WTC11 (cell line): ENCODE measurements at regions not wholly inside any gene's neighbourhood (a gene's known extent, or its start where the extent isn't known, plus 50 kb on each side); places are given as distances from the start of the nearest gene placed in this dataset.

Source experiments
- ATAC-seq: fragments of 200-7000 bp; cut with Tn5 transposase; 2 replicates; pipeline ENCODE4 v1.10.0; 2021; ENCODE audit warnings: mild to moderate bottlenecking, moderate library complexity
- CTCF ChIA-PET: fragments of 300-600 bp; sonication (Branson Sonifier 250); formaldehyde crosslinking; loops from one replicate; lab custom pipeline; 2021; ENCODE audit warnings: antibody characterized with exemption; lab: Charles Lee
- POLR2A ChIA-PET: fragments of 350-600 bp; sonication (Branson Sonifier 250); formaldehyde crosslinking; loops from one replicate; lab custom pipeline; 2021; ENCODE audit warnings: antibody characterized with exemption; lab: Charles Lee
- DNase-seq: peaks from one replicate; pipeline ENCODE4 v3.0.0; 2021; ENCODE audit warnings: low spot score
- H3K27ac Mint-ChIP-seq: 2 replicates; pipeline ENCODE4 v1.8.0; 2021; ENCODE audit warnings: mixed read lengths
- H3K27me3 Mint-ChIP-seq: 2 replicates; pipeline ENCODE4 v1.8.0; 2021; ENCODE audit warnings: low read depth, mild to moderate bottlenecking, moderate library complexity, mixed read lengths
- H3K36me3 Mint-ChIP-seq: 2 replicates; pipeline ENCODE4 v1.8.0; 2021; ENCODE audit warnings: mixed read lengths
- H3K4me1 Mint-ChIP-seq: 2 replicates; pipeline ENCODE4 v1.8.0; 2022; ENCODE audit warnings: mixed read lengths
- H3K4me3 Mint-ChIP-seq: 2 replicates; pipeline ENCODE4 v1.8.0; 2021; ENCODE audit warnings: mild to moderate bottlenecking, moderate library complexity, mixed read lengths
- H3K9me3 Mint-ChIP-seq: 2 replicates; pipeline ENCODE4 v1.8.0; 2021; ENCODE audit warnings: mixed read lengths
- ATF1 ChIP-seq: sonication (generic); formaldehyde crosslinking; IDR thresholded peaks from 2 replicates; pipeline ENCODE4 v1.8.1; 2023; ENCODE audit warnings: mild to moderate bottlenecking, moderate library complexity, missing genetic modification reagents
- CREB1 ChIP-seq: sonication (generic); formaldehyde crosslinking; IDR thresholded peaks from 2 replicates; pipeline ENCODE4 v1.8.0; 2023; ENCODE audit warnings: mild to moderate bottlenecking, missing genetic modification reagents
- EMX1 ChIP-seq: fragments of 250-450 bp; sonication (Bioruptor Pico); IDR thresholded peaks from 2 replicates; pipeline ENCODE4 v1.8.0; 2021; ENCODE audit warnings: mild to moderate bottlenecking
- ESRRA ChIP-seq: sonication (generic); formaldehyde crosslinking; IDR thresholded peaks from 2 replicates; pipeline ENCODE4 v1.8.1; 2022; ENCODE audit warnings: mild to moderate bottlenecking, missing genetic modification reagents, borderline replicate concordance
- ETV6 ChIP-seq: sonication (generic); formaldehyde crosslinking; IDR thresholded peaks from 2 replicates; pipeline ENCODE4 v1.8.1; 2022; ENCODE audit warnings: mild to moderate bottlenecking, missing genetic modification reagents
- FOXP1 ChIP-seq: sonication (generic); formaldehyde crosslinking; IDR thresholded peaks from 2 replicates; pipeline ENCODE4 v1.8.0; 2022; ENCODE audit warnings: missing genetic modification reagents, mild to moderate bottlenecking, moderate library complexity, borderline replicate concordance
- GTF2I ChIP-seq: fragments of 250-450 bp; sonication (Bioruptor Pico); conservative IDR thresholded peaks from 2 replicates; pipeline ENCODE4 v1.4.0; 2021; ENCODE audit warnings: mild to moderate bottlenecking
- NFATC4 ChIP-seq: fragments of 250-450 bp; sonication (Bioruptor Pico); IDR thresholded peaks from 2 replicates; pipeline ENCODE4 v1.9.0; 2021; ENCODE audit warnings: mild to moderate bottlenecking
- OVOL2 ChIP-seq: fragments of 250-450 bp; sonication (Bioruptor Pico); IDR thresholded peaks from 2 replicates; pipeline ENCODE4 v1.9.0; 2021; ENCODE audit warnings: mild to moderate bottlenecking, borderline replicate concordance
- SMAD3 ChIP-seq: sonication (generic); formaldehyde crosslinking; IDR thresholded peaks from 2 replicates; pipeline ENCODE4 v1.8.0; 2022; ENCODE audit warnings: missing genetic modification reagents, mild to moderate bottlenecking, borderline replicate concordance
- SOX15 ChIP-seq: fragments of 250-450 bp; sonication (Bioruptor Pico); IDR thresholded peaks from 2 replicates; pipeline ENCODE4 v1.9.0; 2021; ENCODE audit warnings: mild to moderate bottlenecking
- TEAD1 ChIP-seq: sonication (generic); formaldehyde crosslinking; IDR thresholded peaks from 2 replicates; pipeline ENCODE4 v1.8.0; 2022; ENCODE audit warnings: mild to moderate bottlenecking, missing genetic modification reagents
- ZNF396 ChIP-seq: fragments of 250-450 bp; sonication (Bioruptor Pico); IDR thresholded peaks from 2 replicates; pipeline ENCODE4 v1.8.0; 2021; ENCODE audit warnings: mild to moderate bottlenecking, moderate library complexity, borderline replicate concordance
- TF ChIP-seq, protein P1 (sequence below): sonication (generic); formaldehyde crosslinking; IDR thresholded peaks from 2 replicates; pipeline ENCODE4 v1.8.1; 2023; ENCODE audit warnings: mild to moderate bottlenecking, missing genetic modification reagents
- TF ChIP-seq, protein P2 (sequence below): sonication (generic); formaldehyde crosslinking; IDR thresholded peaks from 2 replicates; pipeline ENCODE4 v1.8.1; 2023; ENCODE audit warnings: mild to moderate bottlenecking, missing genetic modification reagents, borderline replicate concordance
- TF ChIP-seq, protein P3 (sequence below): fragments of 200-600 bp; IDR thresholded peaks from 2 replicates; pipeline ENCODE4 v1.8.0; 2022; ENCODE audit warnings: antibody characterized with exemption
- TF ChIP-seq, protein P4 (sequence below): sonication (generic); formaldehyde crosslinking; IDR thresholded peaks from 2 replicates; pipeline ENCODE4 v1.8.1; 2023; ENCODE audit warnings: mild to moderate bottlenecking, missing genetic modification reagents, moderate library complexity
- TF ChIP-seq, protein P5 (sequence below): sonication (generic); formaldehyde crosslinking; conservative IDR thresholded peaks from 2 replicates; pipeline ENCODE4 v1.8.1; 2022; ENCODE audit warnings: mild to moderate bottlenecking, missing genetic modification reagents
- TF ChIP-seq, protein P6 (sequence below): sonication (generic); formaldehyde crosslinking; IDR thresholded peaks from 2 replicates; pipeline ENCODE4 v1.8.1; 2022; ENCODE audit warnings: low read depth, mild to moderate bottlenecking, moderate library complexity, missing genetic modification reagents, borderline replicate concordance
- TF ChIP-seq, protein P7 (sequence below): fragments of 250-450 bp; sonication (Bioruptor Pico); IDR thresholded peaks from 2 replicates; pipeline ENCODE4 v2.1.2; 2022; ENCODE audit warnings: mild to moderate bottlenecking, moderate library complexity
- TF ChIP-seq, protein P8 (sequence below): sonication (generic); formaldehyde crosslinking; IDR thresholded peaks from 2 replicates; pipeline ENCODE4 v1.8.0; 2022; ENCODE audit warnings: mild to moderate bottlenecking, missing genetic modification reagents
- TF ChIP-seq, protein P9 (sequence below): sonication (generic); formaldehyde crosslinking; IDR thresholded peaks from 2 replicates; pipeline ENCODE4 v1.8.1; 2023; ENCODE audit warnings: mild to moderate bottlenecking, moderate library complexity, missing genetic modification reagents

DNA sequence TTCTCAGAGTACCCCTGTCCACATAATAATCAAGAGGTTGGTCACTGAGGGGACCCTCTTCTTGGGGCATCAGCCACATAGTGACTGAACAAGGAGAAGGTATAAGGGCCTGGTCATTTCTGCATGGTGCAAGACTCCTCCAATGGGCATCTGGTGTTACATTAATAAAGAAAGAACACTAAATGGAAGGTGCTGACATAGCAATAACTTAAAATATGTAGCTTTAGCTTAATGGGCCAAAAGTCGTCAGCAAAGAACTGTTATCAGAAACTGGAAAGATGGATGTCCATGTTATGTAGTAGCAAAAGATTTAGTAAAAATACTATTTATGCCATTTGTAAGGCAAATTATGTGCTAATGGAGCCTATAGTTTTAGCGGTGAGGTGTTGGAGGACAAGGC, 916.5 kb upstream of the SOX11 start (continued):
- TF ChIP-seq, protein P1, sequence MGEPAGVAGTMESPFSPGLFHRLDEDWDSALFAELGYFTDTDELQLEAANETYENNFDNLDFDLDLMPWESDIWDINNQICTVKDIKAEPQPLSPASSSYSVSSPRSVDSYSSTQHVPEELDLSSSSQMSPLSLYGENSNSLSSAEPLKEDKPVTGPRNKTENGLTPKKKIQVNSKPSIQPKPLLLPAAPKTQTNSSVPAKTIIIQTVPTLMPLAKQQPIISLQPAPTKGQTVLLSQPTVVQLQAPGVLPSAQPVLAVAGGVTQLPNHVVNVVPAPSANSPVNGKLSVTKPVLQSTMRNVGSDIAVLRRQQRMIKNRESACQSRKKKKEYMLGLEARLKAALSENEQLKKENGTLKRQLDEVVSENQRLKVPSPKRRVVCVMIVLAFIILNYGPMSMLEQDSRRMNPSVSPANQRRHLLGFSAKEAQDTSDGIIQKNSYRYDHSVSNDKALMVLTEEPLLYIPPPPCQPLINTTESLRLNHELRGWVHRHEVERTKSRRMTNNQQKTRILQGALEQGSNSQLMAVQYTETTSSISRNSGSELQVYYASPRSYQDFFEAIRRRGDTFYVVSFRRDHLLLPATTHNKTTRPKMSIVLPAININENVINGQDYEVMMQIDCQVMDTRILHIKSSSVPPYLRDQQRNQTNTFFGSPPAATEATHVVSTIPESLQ: no peak
- no peak for TF ChIP-seq OVOL2 (CRISPR knock-in tag)
- TF ChIP-seq TEAD1 (CRISPR knock-in tag): no peak
- TF ChIP-seq SMAD3 (CRISPR knock-in tag): no peak

DNA sequence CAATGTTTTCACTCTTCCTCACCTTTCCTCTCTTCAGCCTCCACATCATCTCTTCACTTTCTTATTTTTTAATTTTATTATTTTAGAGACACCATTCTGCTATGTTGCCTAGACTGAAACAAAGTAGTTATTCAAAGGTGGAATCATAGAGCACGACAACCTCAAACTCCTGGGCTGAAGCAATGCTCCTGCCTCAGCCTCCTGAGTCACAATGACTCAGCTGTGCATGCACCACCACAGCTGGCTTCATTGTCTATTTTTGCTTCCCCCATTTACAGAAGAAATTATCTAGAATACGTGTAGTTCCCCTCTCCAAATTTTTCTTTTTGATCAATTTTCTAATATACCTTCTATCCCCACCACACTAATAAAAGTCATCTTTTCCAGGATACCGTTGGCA, 911.5 kb upstream of the SOX11 start:
- DNase-seq (no peak), ATAC-seq (no peak)
- no peaks in the 10 kb centered on the region; the same call in 1 of the 2 replicates for H3K27me3 Mint-ChIP-seq
- H3K4me1 Mint-ChIP-seq: no peaks in the 10 kb centered on the region
- TF ChIP-seq, protein P2, sequence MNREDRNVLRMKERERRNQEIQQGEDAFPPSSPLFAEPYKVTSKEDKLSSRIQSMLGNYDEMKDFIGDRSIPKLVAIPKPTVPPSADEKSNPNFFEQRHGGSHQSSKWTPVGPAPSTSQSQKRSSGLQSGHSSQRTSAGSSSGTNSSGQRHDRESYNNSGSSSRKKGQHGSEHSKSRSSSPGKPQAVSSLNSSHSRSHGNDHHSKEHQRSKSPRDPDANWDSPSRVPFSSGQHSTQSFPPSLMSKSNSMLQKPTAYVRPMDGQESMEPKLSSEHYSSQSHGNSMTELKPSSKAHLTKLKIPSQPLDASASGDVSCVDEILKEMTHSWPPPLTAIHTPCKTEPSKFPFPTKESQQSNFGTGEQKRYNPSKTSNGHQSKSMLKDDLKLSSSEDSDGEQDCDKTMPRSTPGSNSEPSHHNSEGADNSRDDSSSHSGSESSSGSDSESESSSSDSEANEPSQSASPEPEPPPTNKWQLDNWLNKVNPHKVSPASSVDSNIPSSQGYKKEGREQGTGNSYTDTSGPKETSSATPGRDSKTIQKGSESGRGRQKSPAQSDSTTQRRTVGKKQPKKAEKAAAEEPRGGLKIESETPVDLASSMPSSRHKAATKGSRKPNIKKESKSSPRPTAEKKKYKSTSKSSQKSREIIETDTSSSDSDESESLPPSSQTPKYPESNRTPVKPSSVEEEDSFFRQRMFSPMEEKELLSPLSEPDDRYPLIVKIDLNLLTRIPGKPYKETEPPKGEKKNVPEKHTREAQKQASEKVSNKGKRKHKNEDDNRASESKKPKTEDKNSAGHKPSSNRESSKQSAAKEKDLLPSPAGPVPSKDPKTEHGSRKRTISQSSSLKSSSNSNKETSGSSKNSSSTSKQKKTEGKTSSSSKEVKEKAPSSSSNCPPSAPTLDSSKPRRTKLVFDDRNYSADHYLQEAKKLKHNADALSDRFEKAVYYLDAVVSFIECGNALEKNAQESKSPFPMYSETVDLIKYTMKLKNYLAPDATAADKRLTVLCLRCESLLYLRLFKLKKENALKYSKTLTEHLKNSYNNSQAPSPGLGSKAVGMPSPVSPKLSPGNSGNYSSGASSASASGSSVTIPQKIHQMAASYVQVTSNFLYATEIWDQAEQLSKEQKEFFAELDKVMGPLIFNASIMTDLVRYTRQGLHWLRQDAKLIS (CRISPR knock-in tag): no peak
- TF ChIP-seq ESRRA (CRISPR knock-in tag): no peak
- TF ChIP-seq NFATC4 (CRISPR knock-in tag): no peak
- TF ChIP-seq, protein P3, sequence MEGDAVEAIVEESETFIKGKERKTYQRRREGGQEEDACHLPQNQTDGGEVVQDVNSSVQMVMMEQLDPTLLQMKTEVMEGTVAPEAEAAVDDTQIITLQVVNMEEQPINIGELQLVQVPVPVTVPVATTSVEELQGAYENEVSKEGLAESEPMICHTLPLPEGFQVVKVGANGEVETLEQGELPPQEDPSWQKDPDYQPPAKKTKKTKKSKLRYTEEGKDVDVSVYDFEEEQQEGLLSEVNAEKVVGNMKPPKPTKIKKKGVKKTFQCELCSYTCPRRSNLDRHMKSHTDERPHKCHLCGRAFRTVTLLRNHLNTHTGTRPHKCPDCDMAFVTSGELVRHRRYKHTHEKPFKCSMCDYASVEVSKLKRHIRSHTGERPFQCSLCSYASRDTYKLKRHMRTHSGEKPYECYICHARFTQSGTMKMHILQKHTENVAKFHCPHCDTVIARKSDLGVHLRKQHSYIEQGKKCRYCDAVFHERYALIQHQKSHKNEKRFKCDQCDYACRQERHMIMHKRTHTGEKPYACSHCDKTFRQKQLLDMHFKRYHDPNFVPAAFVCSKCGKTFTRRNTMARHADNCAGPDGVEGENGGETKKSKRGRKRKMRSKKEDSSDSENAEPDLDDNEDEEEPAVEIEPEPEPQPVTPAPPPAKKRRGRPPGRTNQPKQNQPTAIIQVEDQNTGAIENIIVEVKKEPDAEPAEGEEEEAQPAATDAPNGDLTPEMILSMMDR: no peak
- TF ChIP-seq ZNF396: no peak
- TF ChIP-seq EMX1 (CRISPR knock-in tag): no peak
- no peak for TF ChIP-seq SMAD3 (CRISPR knock-in tag)
- TF ChIP-seq, protein P4, sequence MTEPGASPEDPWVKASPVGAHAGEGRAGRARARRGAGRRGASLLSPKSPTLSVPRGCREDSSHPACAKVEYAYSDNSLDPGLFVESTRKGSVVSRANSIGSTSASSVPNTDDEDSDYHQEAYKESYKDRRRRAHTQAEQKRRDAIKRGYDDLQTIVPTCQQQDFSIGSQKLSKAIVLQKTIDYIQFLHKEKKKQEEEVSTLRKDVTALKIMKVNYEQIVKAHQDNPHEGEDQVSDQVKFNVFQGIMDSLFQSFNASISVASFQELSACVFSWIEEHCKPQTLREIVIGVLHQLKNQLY: no peak
- TF ChIP-seq, protein P5, sequence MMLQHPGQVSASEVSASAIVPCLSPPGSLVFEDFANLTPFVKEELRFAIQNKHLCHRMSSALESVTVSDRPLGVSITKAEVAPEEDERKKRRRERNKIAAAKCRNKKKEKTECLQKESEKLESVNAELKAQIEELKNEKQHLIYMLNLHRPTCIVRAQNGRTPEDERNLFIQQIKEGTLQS: no peak
- TF ChIP-seq GTF2I (CRISPR knock-in tag): no peak
- TF ChIP-seq, protein P6, sequence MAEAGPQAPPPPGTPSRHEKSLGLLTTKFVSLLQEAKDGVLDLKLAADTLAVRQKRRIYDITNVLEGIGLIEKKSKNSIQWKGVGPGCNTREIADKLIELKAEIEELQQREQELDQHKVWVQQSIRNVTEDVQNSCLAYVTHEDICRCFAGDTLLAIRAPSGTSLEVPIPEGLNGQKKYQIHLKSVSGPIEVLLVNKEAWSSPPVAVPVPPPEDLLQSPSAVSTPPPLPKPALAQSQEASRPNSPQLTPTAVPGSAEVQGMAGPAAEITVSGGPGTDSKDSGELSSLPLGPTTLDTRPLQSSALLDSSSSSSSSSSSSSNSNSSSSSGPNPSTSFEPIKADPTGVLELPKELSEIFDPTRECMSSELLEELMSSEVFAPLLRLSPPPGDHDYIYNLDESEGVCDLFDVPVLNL (CRISPR knock-in tag): no peak
- TF ChIP-seq, protein P7, sequence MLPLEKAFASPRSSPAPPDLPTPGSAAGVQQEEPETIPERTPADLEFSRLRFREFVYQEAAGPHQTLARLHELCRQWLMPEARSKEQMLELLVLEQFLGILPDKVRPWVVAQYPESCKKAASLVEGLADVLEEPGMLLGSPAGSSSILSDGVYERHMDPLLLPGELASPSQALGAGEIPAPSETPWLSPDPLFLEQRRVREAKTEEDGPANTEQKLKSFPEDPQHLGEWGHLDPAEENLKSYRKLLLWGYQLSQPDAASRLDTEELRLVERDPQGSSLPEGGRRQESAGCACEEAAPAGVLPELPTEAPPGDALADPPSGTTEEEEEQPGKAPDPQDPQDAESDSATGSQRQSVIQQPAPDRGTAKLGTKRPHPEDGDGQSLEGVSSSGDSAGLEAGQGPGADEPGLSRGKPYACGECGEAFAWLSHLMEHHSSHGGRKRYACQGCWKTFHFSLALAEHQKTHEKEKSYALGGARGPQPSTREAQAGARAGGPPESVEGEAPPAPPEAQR (CRISPR knock-in tag): no peak
- TF ChIP-seq ATF1 (CRISPR knock-in tag): no peak
- TF ChIP-seq SOX15 (CRISPR knock-in tag): no peak
- TF ChIP-seq CREB1 (CRISPR knock-in tag): no peak
- no peak for TF ChIP-seq ETV6
- TF ChIP-seq, protein P8, sequence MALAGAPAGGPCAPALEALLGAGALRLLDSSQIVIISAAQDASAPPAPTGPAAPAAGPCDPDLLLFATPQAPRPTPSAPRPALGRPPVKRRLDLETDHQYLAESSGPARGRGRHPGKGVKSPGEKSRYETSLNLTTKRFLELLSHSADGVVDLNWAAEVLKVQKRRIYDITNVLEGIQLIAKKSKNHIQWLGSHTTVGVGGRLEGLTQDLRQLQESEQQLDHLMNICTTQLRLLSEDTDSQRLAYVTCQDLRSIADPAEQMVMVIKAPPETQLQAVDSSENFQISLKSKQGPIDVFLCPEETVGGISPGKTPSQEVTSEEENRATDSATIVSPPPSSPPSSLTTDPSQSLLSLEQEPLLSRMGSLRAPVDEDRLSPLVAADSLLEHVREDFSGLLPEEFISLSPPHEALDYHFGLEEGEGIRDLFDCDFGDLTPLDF (CRISPR knock-in tag): no peak
- TF ChIP-seq, protein P9, sequence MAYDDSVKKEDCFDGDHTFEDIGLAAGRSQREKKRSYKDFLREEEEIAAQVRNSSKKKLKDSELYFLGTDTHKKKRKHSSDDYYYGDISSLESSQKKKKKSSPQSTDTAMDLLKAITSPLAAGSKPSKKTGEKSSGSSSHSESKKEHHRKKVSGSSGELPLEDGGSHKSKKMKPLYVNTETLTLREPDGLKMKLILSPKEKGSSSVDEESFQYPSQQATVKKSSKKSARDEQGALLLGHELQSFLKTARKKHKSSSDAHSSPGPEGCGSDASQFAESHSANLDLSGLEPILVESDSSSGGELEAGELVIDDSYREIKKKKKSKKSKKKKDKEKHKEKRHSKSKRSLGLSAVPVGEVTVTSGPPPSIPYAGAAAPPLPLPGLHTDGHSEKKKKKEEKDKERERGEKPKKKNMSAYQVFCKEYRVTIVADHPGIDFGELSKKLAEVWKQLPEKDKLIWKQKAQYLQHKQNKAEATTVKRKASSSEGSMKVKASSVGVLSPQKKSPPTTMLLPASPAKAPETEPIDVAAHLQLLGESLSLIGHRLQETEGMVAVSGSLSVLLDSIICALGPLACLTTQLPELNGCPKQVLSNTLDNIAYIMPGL (CRISPR knock-in tag): no peak
- no peak for TF ChIP-seq FOXP1 (CRISPR knock-in tag)
- POLR2A ChIA-PET: no interaction called here
- peaks cover 86% of the 10 kb centered on the region for H3K9me3 Mint-ChIP-seq
- H3K4me3 Mint-ChIP-seq: no peak overlapping the region
- H3K27ac Mint-ChIP-seq: no peak overlapping the region
- CTCF ChIA-PET: no interaction called here
- peaks cover 73% of the 10 kb centered on the region for H3K36me3 Mint-ChIP-seq
